Tibial artery (tissue), 4 donors: ENCODE measurements at regions not wholly inside any gene's neighbourhood (a gene's known extent, or its start where the extent isn't known, plus 50 kb on each side); places are given as distances from the start of the nearest gene placed in this dataset.

Experiments
- DNase-seq, 2 donors: peaks; one replicate each; pipeline ENCODE4 v3.0.0-alpha.2; 2019
- H3K27ac ChIP-seq, 2 donors: fragments of 200-600 bp; sonication (generic) in 1 of 2; 1 replicate in 1 of 2; 2 replicates in 1 of 2; pipeline ENCODE4 v1.5.1; 2018 to 2019; ENCODE audit warnings: mild to moderate bottlenecking in 1 of 2
- H3K27me3 ChIP-seq, 2 donors: fragments of 200-600 bp; sonication (generic) in 1 of 2; one replicate each; pipeline versions ENCODE4 v1.5.1 to v1.6.0; 2016 to 2019
- H3K36me3 ChIP-seq, 3 donors: fragments of 200-600 bp; sonication (generic) in 2 of 3; one replicate each; pipeline ENCODE4 v1.5.1; 2016 to 2019; ENCODE audit warnings: mild to moderate bottlenecking in 2 of 3
- H3K4me1 ChIP-seq, 4 donors: fragments of 200-600 bp; sonication (generic) in 2 of 4; 1 replicate in 3 of 4; 2 replicates in 1 of 4; pipeline ENCODE4 v1.5.1; 2016 to 2019
- H3K4me3 ChIP-seq, 2 donors: fragments of 200-600 bp; sonication (generic) in 1 of 2; 1 replicate in 1 of 2; 2 replicates in 1 of 2; pipeline ENCODE4 v1.5.1; 2018 to 2019; ENCODE audit warnings: mild to moderate bottlenecking in 2 of 2
- H3K9me3 ChIP-seq, 3 donors: fragments of 200-600 bp; sonication (generic) in 1 of 3; one replicate each; pipeline ENCODE4 v1.5.1; 2016 to 2019
- intact Hi-C: fragments of 100-400 bp; cut with DNase I; formaldehyde crosslinking; loops from one replicate; pipeline ENCODE4 v1.15.0; 2023; ENCODE audit warnings: low total_unique reads
- TF ChIP-seq, protein P1 (sequence below), 2 experiments: fragments of 200-600 bp in 1 of 2; fragments of 450-650 bp in 1 of 2; IDR thresholded peaks; one replicate each; pipeline ENCODE4 v1.5.1; 2017 to 2019; ENCODE audit warnings: antibody characterized with exemption in 2 of 2, mild to moderate bottlenecking in 1 of 2, moderate library complexity in 1 of 2

GRCh38 chr3:154745929-154746328 is 315.9 kb upstream of the GPR149 start:
- peaks cover 0 to 3% of the 10 kb centered on the region in 2 donors for H3K27me3 ChIP-seq
- intact Hi-C loops = no loop called here
- H3K4me1 ChIP-seq = no peaks in the 10 kb centered on the region
- peaks cover 0 to 6% (median 4%) of the 10 kb centered on the region in 3 donors for H3K9me3 ChIP-seq
- no peak overlapping the region for H3K27ac ChIP-seq
- no peak overlapping the region for H3K4me3 ChIP-seq
- DNase-seq = no peak
- TF ChIP-seq, protein P1, sequence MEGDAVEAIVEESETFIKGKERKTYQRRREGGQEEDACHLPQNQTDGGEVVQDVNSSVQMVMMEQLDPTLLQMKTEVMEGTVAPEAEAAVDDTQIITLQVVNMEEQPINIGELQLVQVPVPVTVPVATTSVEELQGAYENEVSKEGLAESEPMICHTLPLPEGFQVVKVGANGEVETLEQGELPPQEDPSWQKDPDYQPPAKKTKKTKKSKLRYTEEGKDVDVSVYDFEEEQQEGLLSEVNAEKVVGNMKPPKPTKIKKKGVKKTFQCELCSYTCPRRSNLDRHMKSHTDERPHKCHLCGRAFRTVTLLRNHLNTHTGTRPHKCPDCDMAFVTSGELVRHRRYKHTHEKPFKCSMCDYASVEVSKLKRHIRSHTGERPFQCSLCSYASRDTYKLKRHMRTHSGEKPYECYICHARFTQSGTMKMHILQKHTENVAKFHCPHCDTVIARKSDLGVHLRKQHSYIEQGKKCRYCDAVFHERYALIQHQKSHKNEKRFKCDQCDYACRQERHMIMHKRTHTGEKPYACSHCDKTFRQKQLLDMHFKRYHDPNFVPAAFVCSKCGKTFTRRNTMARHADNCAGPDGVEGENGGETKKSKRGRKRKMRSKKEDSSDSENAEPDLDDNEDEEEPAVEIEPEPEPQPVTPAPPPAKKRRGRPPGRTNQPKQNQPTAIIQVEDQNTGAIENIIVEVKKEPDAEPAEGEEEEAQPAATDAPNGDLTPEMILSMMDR (IDR thresholded peaks at IDR 0.05) = no peak
- H3K36me3 ChIP-seq = no peaks in the 10 kb centered on the region

GRCh38 chr3:154745122-154745521 is 315.1 kb upstream of the GPR149 start:
- TF ChIP-seq, protein P1 (IDR thresholded peaks at IDR 0.05) = no peak
- Histone ChIP-seq H3K4me3 (no peak overlapping the region), H3K9me3 (peaks cover 0 to 9% (median 4%) of the 10 kb centered on the region in 3 donors), H3K4me1 (no peaks in the 10 kb centered on the region), H3K27me3 (no peaks in the 10 kb centered on the region), H3K36me3 (no peaks in the 10 kb centered on the region), H3K27ac (no peak overlapping the region)
- intact Hi-C loops = no loop called here
- DNase-seq = no peak

DNA sequence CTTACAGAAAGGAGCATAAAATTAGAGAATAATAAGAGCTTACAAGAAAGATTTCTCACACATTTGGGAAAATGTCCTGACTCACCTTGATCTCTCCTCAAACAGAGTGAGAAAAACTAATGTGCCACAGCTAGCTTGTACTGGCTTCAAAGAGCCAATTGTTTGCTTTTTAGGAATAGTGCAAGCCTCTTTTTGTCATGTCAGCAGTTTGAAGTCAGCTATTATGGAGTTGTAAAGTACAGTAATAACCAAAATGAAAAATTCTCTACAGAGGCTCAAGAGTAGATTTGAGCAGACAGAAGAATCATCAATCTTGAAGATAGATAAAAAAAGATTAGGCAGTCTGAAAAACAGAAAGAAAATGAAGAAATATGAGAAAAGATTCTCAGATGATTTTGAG is 313.4 kb upstream of the GPR149 start:
- no peaks in the 10 kb centered on the region for H3K27me3 ChIP-seq
- H3K36me3 ChIP-seq = no peaks in the 10 kb centered on the region
- H3K27ac ChIP-seq = no peak overlapping the region
- TF ChIP-seq, protein P1 (IDR thresholded peaks at IDR 0.05) = no peak
- no peak overlapping the region for H3K4me3 ChIP-seq
- H3K9me3 ChIP-seq = peaks cover 0 to 9% (median 4%) of the 10 kb centered on the region in 3 donors
- H3K4me1 ChIP-seq = no peaks in the 10 kb centered on the region
- intact Hi-C loops = no loop called here
- no peak for DNase-seq

DNA sequence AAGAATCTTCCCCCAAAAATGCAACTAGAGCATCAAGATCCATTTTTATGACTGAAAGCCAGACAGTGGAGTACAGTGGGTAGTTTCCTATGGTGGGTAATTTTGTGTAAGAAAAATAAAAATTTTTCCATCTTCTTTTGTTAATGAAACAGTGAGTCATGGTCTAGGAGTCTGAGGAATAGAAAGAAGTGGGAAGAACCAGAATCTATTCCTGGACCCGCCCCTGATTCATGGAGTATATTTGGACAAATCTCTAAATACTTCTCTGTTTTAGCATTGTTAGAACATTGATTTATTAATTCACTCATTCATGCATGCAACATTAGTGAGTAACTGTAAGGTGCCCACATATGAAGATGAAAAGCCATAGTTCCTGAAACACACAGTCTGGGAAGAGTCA is 304.5 kb upstream of the GPR149 start:
- TF ChIP-seq, protein P1 (IDR thresholded peaks at IDR 0.05) = no peak
- H3K27me3 ChIP-seq = no peaks in the 10 kb centered on the region
- H3K4me1 ChIP-seq = no peaks in the 10 kb centered on the region
- H3K36me3 ChIP-seq = no peaks in the 10 kb centered on the region
- H3K27ac ChIP-seq = no peak overlapping the region
- DNase-seq = no peak
- intact Hi-C loops = no loop called here
- H3K9me3 ChIP-seq = no peaks in the 10 kb centered on the region
- no peak overlapping the region for H3K4me3 ChIP-seq

GRCh38 chr3:154730186-154730585 is 300.2 kb upstream of the GPR149 start:
- intact Hi-C loops = no loop called here
- Histone ChIP-seq H3K36me3 (no peaks in the 10 kb centered on the region), H3K9me3 (no peaks in the 10 kb centered on the region), H3K27me3 (no peaks in the 10 kb centered on the region), H3K4me3 (no peak overlapping the region), H3K27ac (no peak overlapping the region), H3K4me1 (no peaks in the 10 kb centered on the region)
- TF ChIP-seq, protein P1 (IDR thresholded peaks at IDR 0.05) = no peak
- DNase-seq = no peak

GRCh38 chr3:154729741-154730140 is 299.8 kb upstream of the GPR149 start:
- intact Hi-C loops = no loop called here
- H3K36me3 ChIP-seq = no peaks in the 10 kb centered on the region
- TF ChIP-seq, protein P1 (IDR thresholded peaks at IDR 0.05) = no peak
- H3K27me3 ChIP-seq = no peaks in the 10 kb centered on the region
- H3K27ac ChIP-seq = no peak overlapping the region
- no peak overlapping the region for H3K4me3 ChIP-seq
- no peaks in the 10 kb centered on the region for H3K4me1 ChIP-seq
- no peaks in the 10 kb centered on the region for H3K9me3 ChIP-seq
- DNase-seq = no peak
